ENCODE measurements at regions not wholly inside any gene's neighbourhood (a gene's known extent, or its start where the extent isn't known, plus 50 kb on each side); places are given as distances from the start of the nearest gene placed in this dataset.

Small RNA genes in the stretch of these regions (small RNA-seq; reads per million reads assigned to genes)
- 0 reads per million in 4 donors for gene MRPS36P2

Data from transverse colon (tissue), 4 donors.